ENCODE measurements at regions not wholly inside any gene's neighbourhood (a gene's known extent, or its start where the extent isn't known, plus 50 kb on each side); places are given as distances from the start of the nearest gene placed in this dataset.

- TF ChIP-seq CTCF (conservative IDR thresholded peaks at IDR 0.05; ENCODE audit: low read depth, low read length): no peak
- no peak for DNase-seq (ENCODE audit: low read depth)
- no peak overlapping the region for H3K4me3 ChIP-seq (ENCODE audit: low read length)
Observed at GRCh38 chr2:59896499-59897245, 656.8 kb downstream of the BCL11A start.

GRCh38 chr2:59893612-59894011 lies 659.8 kb downstream of the BCL11A start:
- no peak for DNase-seq (ENCODE audit: low read depth)
- no peak for TF ChIP-seq CTCF (conservative IDR thresholded peaks at IDR 0.05; ENCODE audit: low read depth, low read length)
- H3K4me3 ChIP-seq (ENCODE audit: low read length): no peak overlapping the region

GRCh38 chr2:59892398-59892797 lies 661.1 kb downstream of the BCL11A start:
- no peak for TF ChIP-seq CTCF (conservative IDR thresholded peaks at IDR 0.05; ENCODE audit: low read depth, low read length)
- no peak for DNase-seq (ENCODE audit: low read depth)
- no peak overlapping the region for H3K4me3 ChIP-seq (ENCODE audit: low read length)

GRCh38 chr2:59889305-59889704 lies 664.1 kb downstream of the BCL11A start:
- no peak for TF ChIP-seq CTCF (conservative IDR thresholded peaks at IDR 0.05; ENCODE audit: low read depth, low read length)
- H3K4me3 ChIP-seq (ENCODE audit: low read length): no peak overlapping the region
- DNase-seq (ENCODE audit: low read depth): no peak

GRCh38 chr2:59888706-59889105 lies 664.7 kb downstream of the BCL11A start:
- DNase-seq (ENCODE audit: low read depth): no peak
- H3K4me3 ChIP-seq (ENCODE audit: low read length): no peak overlapping the region
- TF ChIP-seq CTCF (conservative IDR thresholded peaks at IDR 0.05; ENCODE audit: low read depth, low read length): no peak

GRCh38 chr2:59888015-59888414 lies 665.4 kb downstream of the BCL11A start:
- H3K4me3 ChIP-seq (ENCODE audit: low read length): no peak overlapping the region
- no peak for DNase-seq (ENCODE audit: low read depth)
- no peak for TF ChIP-seq CTCF (conservative IDR thresholded peaks at IDR 0.05; ENCODE audit: low read depth, low read length)

- DNase-seq (ENCODE audit: low read depth): no peak
- no peak for TF ChIP-seq CTCF (conservative IDR thresholded peaks at IDR 0.05; ENCODE audit: low read depth, low read length)
- no peak overlapping the region for H3K4me3 ChIP-seq (ENCODE audit: low read length)
Observed at GRCh38 chr2:59887366-59887765, 666.1 kb downstream of the BCL11A start.

Measured in retinal pigment epithelial cell (primary cell).